ENCODE measurements at regions not wholly inside any gene's neighbourhood (a gene's known extent, or its start where the extent isn't known, plus 50 kb on each side); places are given as distances from the start of the nearest gene placed in this dataset.

- no peak for TF ChIP-seq CTCF (optimal IDR thresholded peaks at IDR 0.05 in 1 of 3, IDR thresholded peaks at IDR 0.05 in 1 of 3, conservative IDR thresholded peaks at IDR 0.05 in 1 of 3; ENCODE audit: extremely low read depth in 1 of 3, insufficient read depth in 2 of 3, low read length in 3 of 3)
- no peak for TF ChIP-seq EZH2 (IDR thresholded peaks at IDR 0.05; ENCODE audit: low read length)
Observed at GRCh38 chr4:66229885-66230284, 559.6 kb upstream of the EPHA5 start.

Data from keratinocyte (primary cell).